Panc1 (cell line): ENCODE measurements at regions not wholly inside any gene's neighbourhood (a gene's known extent, or its start where the extent isn't known, plus 50 kb on each side); places are given as distances from the start of the nearest gene placed in this dataset.

Source experiments
- ATAC-seq: fragments of 200-7000 bp; cut with Tn5 transposase; 2 replicates; pipeline ENCODE4 v1.9.1; 2020; ENCODE audit warnings: mild to moderate bottlenecking, moderate library complexity
- BruUV-seq: library from RNA; stranded (reverse); fragments of 400-500 nt; replicated peaks from 2 replicates; lab custom pipeline; 2021; lab: Mats Ljungman, UMichigan
- CTCF ChIA-PET: fragments of 300-600 bp; sonication (Branson Sonifier 250); formaldehyde crosslinking; loops from one replicate; lab custom pipeline; 2022; ENCODE audit warnings: antibody characterized with exemption; lab: Charles Lee
- POLR2A ChIA-PET: fragments of 300-600 bp; sonication (Branson Sonifier 250); formaldehyde crosslinking; loops from one replicate; lab custom pipeline; 2022; ENCODE audit warnings: antibody characterized with exemption; lab: Charles Lee
- DNase-seq: peaks from one replicate; pipeline ENCODE4 v3.0.0-alpha.2; 2010; ENCODE audit warnings: low read depth, low spot score
- H3K27ac ChIP-seq: 2 replicates; pipeline ENCODE4 v1.5.1; 2011; ENCODE audit warnings: mild to moderate bottlenecking, low read length, inconsistent platforms
- H3K27me3 ChIP-seq: fragments of 200-500 bp; sonication (Bioruptor generic); 2 replicates; pipeline ENCODE4 v1.6.0; 2014; ENCODE audit warnings: low read length, inconsistent platforms; ENCODE audit not compliant: control insufficient read depth, insufficient read depth
- H3K36me3 ChIP-seq: fragments of 200-500 bp; sonication (Bioruptor generic); 2 replicates; pipeline ENCODE4 v1.5.1; 2014; ENCODE audit warnings: inconsistent platforms, mild to moderate bottlenecking, low read length, moderate library complexity; ENCODE audit not compliant: control insufficient read depth, insufficient read depth
- H3K4me1 ChIP-seq: 2 replicates; pipeline ENCODE4 v1.5.1; 2011; ENCODE audit warnings: inconsistent platforms, mild to moderate bottlenecking, low read length, moderate library complexity; ENCODE audit not compliant: control insufficient read depth, insufficient read depth
- H3K4me3 ChIP-seq, 2 experiments: 2 replicates each; pipeline ENCODE4 v1.5.1; 2011 to 2012; ENCODE audit warnings: low read depth in 2 of 2, low read length in 2 of 2, mild to moderate bottlenecking in 2 of 2, inconsistent platforms in 1 of 2, moderate library complexity in 1 of 2
- H3K9me3 ChIP-seq: fragments of 200-500 bp; sonication (Bioruptor generic); 2 replicates; pipeline ENCODE4 v1.5.1; 2014; ENCODE audit warnings: low read depth, mild to moderate bottlenecking, inconsistent platforms, low read length, moderate library complexity; ENCODE audit not compliant: control insufficient read depth, insufficient read depth
- CTCF ChIP-seq: fragments of 450-650 bp; IDR thresholded peaks from 2 replicates; pipeline ENCODE4 v1.5.1; 2017; ENCODE audit warnings: mild to moderate bottlenecking
- POLR2AphosphoS5 ChIP-seq: IDR thresholded peaks from 2 replicates; pipeline ENCODE4 v1.6.1; 2012; ENCODE audit warnings: mild to moderate bottlenecking, low read depth, low read length, moderate library complexity
- REST ChIP-seq, 2 experiments: IDR thresholded peaks; 2 replicates each; pipeline ENCODE4 v1.6.1; 2011 to 2012; ENCODE audit warnings: low read depth in 2 of 2, control low read depth in 1 of 2, low read length in 1 of 2, mild to moderate bottlenecking in 1 of 2, moderate library complexity in 1 of 2; ENCODE audit not compliant: insufficient read depth in 1 of 2
- SIN3A ChIP-seq: IDR thresholded peaks from 2 replicates; pipeline ENCODE4 v1.6.1; 2012; ENCODE audit warnings: low read depth, mild to moderate bottlenecking, low read length, moderate library complexity, borderline replicate concordance; ENCODE audit not compliant: insufficient read depth
- TCF7L2 ChIP-seq: IDR thresholded peaks from 2 replicates; pipeline ENCODE4 v1.6.1; 2011; ENCODE audit warnings: mild to moderate bottlenecking, low read depth, low read length, inconsistent platforms
- in situ Hi-C: cut with HindIII; loops from 2 replicates; pipeline ENCODE4 v1.10.0; 2016; ENCODE audit warnings: low sequenced_read_pairs, low pct_unique_long_range_greater_than_20kb
- intact Hi-C: fragments of 100-400 bp; cut with micrococcal nuclease; formaldehyde crosslinking; loops from one replicate; pipeline ENCODE4 v1.10.0; 2022; ENCODE audit not compliant: unreplicated experiment

GRCh38 chr5:35336230-35336629, 105.9 kb upstream of the PRLR start:
- TF ChIP-seq POLR2AphosphoS5 = no peak
- no peak for TF ChIP-seq REST (IDR thresholded peaks at IDR 0.05; ENCODE audit: insufficient read depth in 1 of 2, low read depth in 2 of 2, low read length in 1 of 2)
- no peak for TF ChIP-seq CTCF
- TF ChIP-seq SIN3A = no peak
- no peak for TF ChIP-seq TCF7L2
- intact Hi-C loops (no loop called here), in situ Hi-C loops (no loop called here)
- Histone ChIP-seq H3K4me3 (no peak overlapping the region), H3K36me3 (no peaks in the 10 kb centered on the region), H3K4me1 (no peaks in the 10 kb centered on the region), H3K27ac (no peak overlapping the region), H3K27me3 (no peaks in the 10 kb centered on the region), H3K9me3 (no peaks in the 10 kb centered on the region)
- no peak for DNase-seq
- CTCF ChIA-PET = no interaction called here
- POLR2A ChIA-PET = no interaction called here
- no peak for ATAC-seq
- BruUV-seq = no TSS peak

GRCh38 chr5:35335752-35336151, 105.5 kb upstream of the PRLR start:
- no peaks in the 10 kb centered on the region for H3K36me3 ChIP-seq
- ChIA-PET CTCF (no interaction called here), POLR2A (no interaction called here)
- TF ChIP-seq TCF7L2 = no peak
- TF ChIP-seq POLR2AphosphoS5 = no peak
- TF ChIP-seq REST (IDR thresholded peaks at IDR 0.05; ENCODE audit: insufficient read depth in 1 of 2, low read depth in 2 of 2, low read length in 1 of 2) = no peak
- TF ChIP-seq CTCF = no peak
- no peak for TF ChIP-seq SIN3A
- H3K27ac ChIP-seq = no peak overlapping the region
- H3K4me3 ChIP-seq = no peak overlapping the region
- in situ Hi-C loops (no loop called here), intact Hi-C loops (no loop called here)
- BruUV-seq = no TSS peak
- H3K27me3 ChIP-seq = no peaks in the 10 kb centered on the region
- H3K9me3 ChIP-seq = no peaks in the 10 kb centered on the region
- DNase-seq = no peak
- ATAC-seq = no peak
- H3K4me1 ChIP-seq = no peaks in the 10 kb centered on the region
